GM18868 (cell line): ENCODE measurements at regions not wholly inside any gene's neighbourhood (a gene's known extent, or its start where the extent isn't known, plus 50 kb on each side); places are given as distances from the start of the nearest gene placed in this dataset.

ENCODE experiments used
- ATAC-seq: cut with Tn5 transposase; IDR thresholded peaks from one replicate; pipeline ENCODE4 v1.9.1; 2021; ENCODE audit warnings: mild to moderate bottlenecking, moderate library complexity; ENCODE audit not compliant: unreplicated experiment

DNA sequence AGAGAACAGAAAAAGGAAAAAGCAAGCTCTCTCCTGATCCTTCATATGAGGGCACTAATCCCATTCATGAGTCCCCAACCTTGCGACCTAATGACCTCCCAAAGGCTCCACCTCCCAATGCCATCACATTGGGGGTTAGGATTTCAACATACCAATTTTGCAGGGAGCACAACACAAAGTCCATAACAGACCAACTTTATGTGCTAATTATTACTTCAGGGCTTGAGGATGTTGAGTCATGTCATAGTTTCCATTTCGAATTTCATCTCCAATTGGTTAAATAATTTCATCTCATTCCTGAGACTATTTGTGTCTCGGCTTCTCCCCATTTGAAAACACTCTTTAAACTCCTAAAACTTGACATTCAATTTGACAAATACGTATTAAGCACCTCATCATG, 69.9 kb upstream of the KLF7 start:
- no peak for ATAC-seq

DNA sequence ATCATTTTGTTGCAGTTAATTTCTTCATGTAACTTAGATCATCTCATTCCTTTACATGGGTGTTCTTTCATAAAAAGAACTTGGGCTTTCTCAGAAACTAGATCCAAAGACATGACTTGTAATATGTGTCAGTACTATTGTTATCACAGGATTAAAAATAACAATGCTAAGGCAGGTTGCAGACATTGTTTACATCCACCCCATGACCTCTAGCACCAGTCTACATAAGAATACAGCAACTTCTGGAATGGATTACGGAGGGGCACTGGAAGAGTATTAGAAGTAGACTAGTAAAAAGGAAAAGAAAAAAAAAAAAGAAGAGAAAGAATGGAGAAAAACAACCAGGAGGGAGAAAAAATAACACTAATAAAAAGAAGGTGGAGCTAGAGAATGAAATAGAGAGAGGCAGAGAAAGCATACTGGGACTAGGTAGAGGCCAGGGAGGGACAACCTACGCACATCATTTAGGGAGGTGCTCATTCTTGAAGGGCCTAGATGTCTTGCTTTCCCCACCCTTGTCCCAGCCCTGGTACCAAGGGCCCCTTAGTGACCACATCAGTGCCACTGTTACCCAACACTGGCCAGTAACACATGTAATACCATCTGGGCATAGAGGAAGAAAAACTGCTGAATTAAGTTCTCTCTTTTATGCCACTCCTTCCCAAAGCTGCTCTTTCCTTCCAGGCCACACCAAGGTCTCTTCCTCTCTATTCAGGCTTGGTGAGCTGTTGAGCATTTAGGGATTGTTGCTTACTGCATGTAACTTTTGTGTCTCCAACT, 70.6 kb upstream of the KLF7 start:
- ATAC-seq, result no peak

GRCh38 chr2:207238831-207239701, 73.3 kb upstream of the KLF7 start:
- ATAC-seq, result peak; percentile 36

DNA sequence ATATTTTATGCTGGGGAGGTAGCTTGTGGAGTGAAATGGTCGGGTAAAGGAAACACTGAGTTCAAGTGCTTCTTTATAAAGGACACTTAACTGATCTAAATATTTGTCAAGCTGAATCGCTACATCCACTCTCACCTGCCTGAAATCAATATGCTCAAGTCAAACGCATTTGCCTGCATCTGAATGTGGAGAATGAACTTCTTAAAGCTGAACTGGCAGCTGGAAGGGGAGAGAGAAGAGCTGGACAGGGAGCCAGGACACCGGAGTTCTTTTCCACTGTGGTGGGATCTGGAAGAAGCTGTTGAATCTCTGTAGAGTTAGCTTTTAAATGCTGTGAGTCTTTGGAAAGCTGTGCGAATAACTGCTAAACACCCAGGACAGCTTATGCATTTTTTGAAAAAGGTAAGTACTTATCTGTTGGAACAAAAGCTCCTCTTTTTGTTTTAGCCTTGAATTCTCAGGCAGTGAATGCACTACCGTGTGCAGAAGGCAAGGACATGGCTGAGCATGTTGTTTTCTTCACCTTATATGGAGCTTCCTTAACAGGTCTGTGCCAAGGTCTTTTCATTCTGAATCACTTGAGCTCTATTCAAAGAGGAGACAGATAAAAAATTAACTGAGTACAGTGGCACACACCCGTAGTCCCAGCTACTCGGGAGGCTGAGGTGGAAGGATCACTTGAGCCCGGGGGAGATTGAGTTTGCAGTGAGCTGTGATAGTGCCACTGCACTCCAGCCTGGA, 74.2 kb upstream of the KLF7 start:
- ATAC-seq, result no peak

- no peak for ATAC-seq
These were observed 74.9 kb upstream of the KLF7 start for GRCh38 chr2:207240649-207241048.

- no peak for ATAC-seq
These were observed 75.5 kb upstream of the KLF7 start for GRCh38 chr2:207241198-207241597.

GRCh38 chr2:207243601-207244000, 77.9 kb upstream of the KLF7 start:
- no peak for ATAC-seq

DNA sequence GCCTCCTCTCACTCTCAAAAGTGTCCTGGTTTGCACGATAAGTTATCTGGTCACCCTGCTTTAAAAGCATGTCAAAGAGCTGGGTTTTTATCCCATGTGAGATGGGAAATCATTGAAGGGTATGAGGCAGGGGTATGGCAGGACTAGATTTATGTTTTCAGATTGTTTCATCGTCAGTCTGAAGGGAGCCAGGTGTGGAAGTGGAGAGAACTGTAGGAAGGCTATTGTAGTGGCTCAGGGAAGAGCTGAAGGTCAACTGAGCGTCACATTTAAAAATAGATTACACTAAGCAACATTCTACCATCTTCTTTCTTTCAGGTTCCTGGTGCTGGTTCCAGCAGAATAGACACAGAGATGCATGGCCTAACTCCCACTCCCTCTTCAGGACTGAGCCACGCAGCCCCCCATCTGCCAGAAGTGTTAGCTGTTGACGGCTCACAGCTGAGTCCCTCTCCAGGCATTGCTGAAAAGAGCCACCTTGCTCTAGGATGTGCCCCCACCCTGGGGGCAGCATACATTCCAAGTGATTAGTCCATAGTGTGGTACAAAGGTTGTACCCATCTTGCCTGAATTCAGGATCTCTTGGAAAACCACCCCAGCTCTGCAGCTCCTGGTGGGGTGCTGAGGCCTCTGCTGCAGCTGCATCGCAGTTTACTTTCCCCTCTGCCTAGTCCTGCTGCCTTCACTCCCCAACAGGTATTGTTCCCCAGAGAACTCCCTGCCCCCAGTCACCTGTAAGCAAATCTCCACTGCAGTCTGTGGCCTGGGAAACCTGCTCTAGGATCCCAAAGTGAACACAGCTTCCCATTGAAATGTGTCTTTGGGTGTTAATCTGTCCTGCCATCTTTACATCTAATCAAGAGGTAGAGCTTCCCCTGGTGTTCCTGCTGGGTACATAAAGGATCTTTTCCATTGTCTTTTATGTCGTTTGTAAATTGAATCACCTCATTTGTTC, 79.5 kb upstream of the KLF7 start:
- ATAC-seq, result no peak

GRCh38 chr2:207248702-207249377, 83.1 kb upstream of the KLF7 start:
- ATAC-seq, result no peak

DNA sequence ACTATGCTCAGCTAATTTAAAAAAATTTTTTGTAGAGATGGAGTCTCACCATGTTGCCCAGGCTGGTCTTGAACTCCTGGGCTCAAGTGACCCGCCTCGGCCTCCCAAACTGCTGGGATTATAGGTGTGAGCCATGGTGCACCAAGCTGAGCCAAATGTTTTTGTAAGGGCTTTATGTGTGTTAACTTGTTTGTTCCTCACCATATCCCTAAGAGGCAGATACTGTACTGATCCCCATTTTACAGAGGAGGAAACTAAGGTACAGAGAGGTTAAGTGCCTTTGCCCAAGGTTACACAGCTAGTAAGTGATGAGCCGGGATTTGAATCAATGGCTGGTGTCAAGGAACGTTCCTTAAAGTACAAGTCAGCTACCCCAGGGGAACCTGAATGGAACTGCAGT, 85.3 kb upstream of the KLF7 start:
- ATAC-seq, result no peak

GRCh38 chr2:207251573-207252192, 85.9 kb upstream of the KLF7 start:
- no peak for ATAC-seq

DNA sequence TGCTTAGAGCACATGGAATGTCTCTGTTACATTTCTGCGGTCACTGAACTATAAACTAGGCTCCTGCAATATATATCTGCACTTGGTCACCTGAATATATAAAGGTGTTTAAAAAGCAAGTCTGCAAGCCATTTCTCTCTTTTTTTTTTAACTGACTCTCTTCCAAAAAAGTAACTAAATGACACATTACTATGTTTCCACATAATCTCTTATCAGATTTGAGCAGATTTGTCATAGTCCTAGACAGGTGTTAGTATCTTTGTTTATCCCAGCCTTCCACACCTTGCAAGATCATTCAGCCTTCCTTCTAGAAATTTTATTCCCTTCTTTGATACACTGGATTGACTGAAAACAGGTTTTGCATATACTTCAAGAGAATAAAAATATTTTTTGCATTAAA, 86.7 kb upstream of the KLF7 start:
- no peak for ATAC-seq

DNA sequence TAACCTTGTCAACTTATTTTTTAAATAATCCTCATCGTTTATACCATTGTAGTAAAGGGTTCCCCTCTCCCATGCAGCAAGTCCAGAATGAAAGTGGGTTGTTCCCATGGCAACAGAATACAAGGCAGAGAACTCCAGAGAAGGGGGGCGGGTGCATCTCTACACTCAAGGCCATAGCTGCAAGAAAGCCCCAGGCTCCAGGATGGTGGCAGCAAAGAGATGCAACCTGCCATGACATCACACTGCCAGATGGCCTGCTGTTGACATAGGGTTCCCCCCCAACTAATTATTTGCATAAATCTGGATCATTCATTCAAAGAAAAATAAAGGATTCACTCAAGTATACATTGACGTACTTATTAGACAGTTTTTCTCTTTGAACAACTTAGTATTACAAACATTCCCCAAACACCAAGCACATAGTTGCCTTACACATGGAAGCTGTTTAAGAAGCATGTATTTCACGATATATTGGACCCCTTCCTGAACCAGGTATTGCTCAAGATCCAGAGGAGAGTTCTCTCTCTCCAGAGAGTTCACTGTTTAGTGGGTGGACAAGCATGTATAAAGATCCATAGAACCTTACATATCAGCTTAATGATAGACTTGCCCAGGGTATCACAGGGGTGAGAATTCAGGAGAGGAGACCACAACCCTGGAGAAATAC, 87.4 kb upstream of the KLF7 start:
- ATAC-seq, result no peak

GRCh38 chr2:207253666-207254345, 88.1 kb upstream of the KLF7 start:
- ATAC-seq, result no peak

DNA sequence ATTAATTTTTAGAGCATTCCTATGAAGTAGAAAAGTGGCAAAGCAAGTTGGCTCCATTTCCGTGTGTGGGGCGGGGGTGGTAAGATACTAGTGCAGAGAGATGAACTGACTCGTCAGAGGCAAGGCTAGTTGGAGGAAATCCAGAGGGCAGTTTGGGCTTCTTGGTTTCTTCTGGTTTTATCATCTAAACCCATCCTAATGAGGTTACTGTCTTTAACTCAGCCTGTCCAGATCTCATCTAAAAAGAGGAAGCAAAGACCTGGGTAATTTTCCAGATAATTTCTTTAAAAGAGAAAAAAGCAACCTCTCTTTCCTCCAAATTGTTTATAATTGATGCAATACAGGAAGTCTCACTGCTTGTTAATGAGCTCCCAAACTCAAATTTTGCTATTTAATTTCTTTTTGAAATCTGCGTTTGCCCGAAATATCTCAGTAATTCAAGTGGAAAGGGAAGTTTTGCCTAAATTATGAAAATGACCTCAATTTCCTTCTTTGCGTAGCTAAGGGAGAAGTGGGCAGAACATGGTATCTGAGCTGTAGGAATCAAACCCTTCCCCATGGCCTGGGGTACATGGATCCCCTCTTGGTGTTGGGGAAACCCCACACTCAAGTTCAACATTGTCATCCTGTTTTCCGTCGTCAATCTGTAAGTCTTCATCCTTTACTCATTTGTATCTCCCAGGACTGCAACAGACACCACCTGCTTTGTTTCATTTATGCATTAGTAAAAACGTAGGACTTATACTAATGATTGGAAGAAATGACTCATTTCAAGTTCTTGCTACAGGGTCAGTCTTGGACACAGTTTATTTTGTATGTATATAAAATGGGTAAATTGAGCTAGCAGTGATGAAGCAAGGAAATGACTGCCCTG, 89.1 kb upstream of the KLF7 start:
- no peak for ATAC-seq

DNA sequence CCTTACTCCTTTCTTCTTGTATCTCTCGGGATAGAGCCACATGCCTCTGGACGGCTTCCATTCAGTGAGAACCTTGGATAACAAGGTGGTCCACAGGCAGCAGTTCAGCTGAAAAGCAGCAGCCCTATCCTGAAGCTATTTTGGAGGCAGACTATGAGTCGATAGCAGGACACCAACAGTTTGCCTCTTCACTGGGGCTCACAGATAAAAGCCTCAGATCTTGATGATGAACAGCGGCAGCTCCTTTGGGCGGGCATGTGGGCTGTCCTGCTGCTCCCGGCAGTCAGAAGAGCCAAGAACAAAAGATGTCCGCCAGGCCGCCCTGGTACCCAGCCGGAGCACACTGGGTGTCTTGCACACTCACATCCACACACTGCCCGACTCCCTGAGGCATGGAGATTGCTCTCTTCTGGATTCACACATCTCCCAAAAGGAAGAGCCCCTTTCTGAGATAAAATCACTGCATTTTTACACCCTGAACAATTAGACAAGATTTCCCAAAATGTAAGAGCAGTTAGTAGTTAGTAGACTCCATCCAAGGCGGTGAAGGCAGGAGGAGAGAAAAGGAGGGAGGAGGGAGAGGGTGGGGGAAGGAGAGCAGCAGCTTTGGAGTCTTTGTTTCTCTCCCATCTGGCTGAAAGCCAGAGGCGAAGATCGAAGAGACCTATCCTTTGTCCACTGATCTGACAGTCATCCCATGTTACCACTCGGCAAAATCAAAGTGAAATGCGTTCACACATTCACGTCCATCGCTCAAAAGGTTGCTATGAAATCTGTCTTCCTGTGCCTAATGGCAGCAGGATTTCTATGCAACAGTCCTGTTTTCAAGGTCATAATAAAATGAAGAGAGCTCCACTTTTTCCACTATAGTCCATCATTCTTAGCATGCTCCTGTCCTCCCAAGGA, 90.1 kb upstream of the KLF7 start:
- ATAC-seq, result no peak
